ENCODE measurements at regions not wholly inside any gene's neighbourhood (a gene's known extent, or its start where the extent isn't known, plus 50 kb on each side); places are given as distances from the start of the nearest gene placed in this dataset.
A peak's percentile ranks its signal among the peaks of the same experiment; 100 is the strongest.

DNA sequence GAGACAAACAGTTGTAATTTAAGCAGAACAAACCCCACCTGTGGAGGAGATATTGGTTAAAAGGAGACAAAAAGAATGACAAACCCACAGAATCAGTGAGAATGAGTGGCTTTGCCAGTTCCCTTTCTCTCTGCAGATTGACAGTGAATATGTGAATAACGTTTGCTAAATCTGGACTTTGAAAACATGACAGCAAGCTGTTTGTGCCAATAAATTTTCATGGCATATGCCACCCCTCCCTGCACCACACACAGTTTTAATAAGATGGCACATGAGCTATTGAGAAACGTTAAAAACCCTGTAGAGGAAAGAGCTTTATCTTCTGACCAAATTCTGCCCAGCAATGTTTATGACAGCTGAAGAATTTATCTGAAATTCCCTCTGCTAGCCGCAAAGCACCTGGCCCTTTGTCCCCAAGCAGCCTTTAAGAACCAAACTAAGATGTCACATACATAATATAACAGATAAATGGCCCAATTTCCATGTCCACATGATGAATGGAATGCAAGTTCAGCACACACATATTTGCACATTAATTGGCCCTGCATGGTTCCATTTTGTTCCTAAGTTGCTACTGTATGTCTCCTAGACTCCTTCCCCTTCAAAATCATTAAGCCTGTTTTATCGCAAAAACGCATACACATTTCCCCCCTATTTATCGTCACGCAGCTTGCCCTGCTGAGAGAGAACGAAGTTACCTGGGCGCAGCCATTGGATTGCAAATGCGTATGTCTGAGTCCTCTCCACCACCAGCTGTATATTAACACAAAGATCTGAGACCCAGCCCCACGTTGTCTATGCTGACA is 773.5 kb upstream of the EEF2KMT start:
- peak in 2 of 58 donors; percentile 7 to 11 for DNase-seq

DNA sequence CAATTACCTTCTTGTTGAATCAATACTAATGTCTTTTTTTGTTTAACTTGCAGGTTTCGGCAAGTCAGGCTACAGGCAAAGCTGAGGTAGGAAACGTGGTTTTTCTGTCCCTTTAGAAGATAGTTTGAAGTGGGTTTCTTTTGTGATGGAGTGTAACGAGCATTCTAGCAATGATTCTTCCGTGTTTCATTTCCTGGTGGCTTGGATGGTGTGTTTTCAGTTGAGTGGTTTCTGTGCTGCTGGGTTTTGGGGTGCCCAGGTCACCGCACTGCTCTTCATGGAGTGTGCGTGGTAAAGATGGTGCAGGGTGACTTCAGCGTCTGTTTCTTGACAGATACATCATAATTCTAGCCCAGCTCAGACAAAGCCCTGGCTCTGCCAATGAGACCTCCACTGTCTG is 769.7 kb upstream of the EEF2KMT start:
- DNase-seq = no peak

- DNase-seq = no peak
Measured at GRCh38 chr16:5865236-5865635, 767.6 kb upstream of the EEF2KMT start.

DNA sequence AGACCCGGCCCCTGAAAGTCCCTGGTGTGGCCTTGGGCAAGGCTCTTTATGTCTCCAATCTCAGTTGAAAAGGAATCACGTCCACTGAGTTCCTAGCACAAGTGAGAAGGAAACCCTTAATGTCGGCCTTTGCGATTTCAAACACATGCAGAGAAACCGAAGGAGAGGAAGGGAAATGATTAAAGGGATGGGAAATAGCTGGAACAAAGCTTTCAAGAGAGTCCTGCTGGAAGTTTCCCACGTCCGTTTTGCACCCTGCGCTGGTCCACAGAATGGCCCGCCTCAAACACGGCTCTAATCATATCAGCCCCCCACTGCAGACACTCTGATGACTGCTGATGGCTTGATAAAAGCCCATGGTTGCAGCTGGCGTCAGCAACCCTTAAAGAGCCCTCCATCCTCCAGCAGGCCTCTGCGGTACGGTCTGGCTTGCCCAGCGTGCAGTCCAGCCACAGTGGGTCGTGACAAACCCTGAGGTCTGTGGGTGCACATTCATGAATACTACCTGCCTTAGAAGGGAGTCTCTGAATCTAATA is 765.5 kb upstream of the EEF2KMT start:
- no peak for DNase-seq

GRCh38 chr16:5862103-5862840 is 764.7 kb upstream of the EEF2KMT start:
- no peak for DNase-seq

GRCh38 chr16:5861241-5861640 is 763.6 kb upstream of the EEF2KMT start:
- no peak for DNase-seq

GRCh38 chr16:5858180-5858579 is 760.6 kb upstream of the EEF2KMT start:
- DNase-seq = no peak

DNA sequence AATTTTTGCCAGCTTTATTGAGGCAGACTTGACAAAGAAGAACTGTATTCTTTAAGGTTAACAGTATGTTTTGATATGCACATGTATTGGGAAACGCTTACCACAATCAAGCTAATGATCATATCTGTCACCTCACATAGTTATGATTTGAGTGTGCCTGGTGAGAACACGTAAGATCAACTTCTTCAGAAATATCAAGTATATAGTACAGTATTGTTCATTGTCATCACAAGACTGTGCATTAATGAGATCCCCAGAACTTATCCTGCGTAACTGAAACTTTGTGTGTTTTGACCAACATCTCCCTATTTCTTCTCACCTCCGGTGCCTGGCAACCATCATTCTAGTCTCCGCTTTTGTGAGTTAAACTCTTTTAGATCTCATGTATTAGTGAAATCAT is 756.4 kb upstream of the EEF2KMT start:
- no peak for DNase-seq

- no peak for DNase-seq
Measured at GRCh38 chr16:5852151-5852550, 754.6 kb upstream of the EEF2KMT start.

DNA sequence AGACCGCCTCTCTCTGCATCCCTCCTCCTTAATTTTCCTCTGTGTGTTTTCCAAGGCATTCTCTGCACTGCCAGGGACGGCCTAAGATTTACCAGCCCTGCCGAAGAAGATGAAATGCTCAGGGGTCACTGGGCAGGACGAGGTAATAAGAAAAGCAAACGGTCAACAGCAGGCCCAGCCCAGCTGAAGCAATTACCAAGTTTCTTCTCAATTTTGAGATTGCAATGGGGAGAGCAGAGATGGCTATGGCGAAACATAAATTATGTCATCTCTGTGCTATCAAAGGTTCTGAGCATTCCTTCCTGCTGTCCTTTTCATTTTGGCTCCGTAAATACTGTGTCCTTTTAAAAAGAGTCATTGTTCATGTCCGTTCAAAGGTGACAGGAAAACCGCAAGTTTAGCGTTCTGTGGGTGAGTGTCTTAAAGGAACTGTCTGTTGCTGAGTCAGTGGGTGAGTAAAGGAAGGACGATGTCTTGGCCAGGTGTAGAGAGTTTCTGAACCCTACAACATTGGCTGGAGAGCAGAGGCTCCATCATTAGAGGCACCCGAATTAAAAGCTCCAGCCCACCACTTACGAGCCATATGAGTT is 753.9 kb upstream of the EEF2KMT start:
- no peak for DNase-seq

GRCh38 chr16:5850632-5851392 is 753.2 kb upstream of the EEF2KMT start:
- DNase-seq = no peak

DNA sequence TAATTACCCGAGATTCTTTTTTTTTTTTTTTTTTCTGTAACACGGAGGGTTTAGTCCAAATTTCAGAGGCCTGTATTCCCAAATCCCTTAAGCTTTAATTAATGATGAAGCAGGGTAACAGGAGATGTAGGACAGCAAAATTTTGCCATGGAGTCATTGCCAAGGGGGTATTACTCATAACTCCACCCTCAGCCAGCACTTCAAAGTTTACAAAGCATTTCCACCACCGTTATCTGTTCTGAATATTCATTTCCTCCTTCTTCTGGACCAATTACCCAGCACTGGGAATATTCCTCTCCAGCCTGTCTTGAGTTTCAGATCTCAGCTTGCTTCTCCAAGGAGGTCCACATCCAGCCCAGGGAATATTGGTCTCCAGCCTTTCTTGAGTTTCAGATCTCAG is 747.5 kb upstream of the EEF2KMT start:
- DNase-seq = no peak

DNA sequence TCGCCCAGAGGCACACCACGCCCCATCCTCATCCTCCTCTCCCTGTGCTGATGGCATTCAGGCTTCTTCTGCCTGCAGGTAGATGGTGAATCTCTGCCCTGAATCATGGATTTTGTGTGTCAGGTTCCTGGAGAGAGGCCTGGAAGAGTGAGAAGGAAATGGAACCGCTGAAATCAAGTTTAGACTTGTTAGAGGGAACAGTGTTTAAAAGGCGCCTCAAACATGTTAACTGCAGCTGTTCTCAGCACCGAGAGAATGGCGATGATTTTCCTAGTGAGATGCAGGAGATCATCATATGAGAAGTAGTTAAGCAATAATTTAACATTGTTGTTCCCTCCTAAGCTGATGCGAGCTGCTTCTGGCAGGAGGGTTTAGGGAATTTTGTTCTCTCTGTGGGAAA is 744.4 kb upstream of the EEF2KMT start:
- DNase-seq = peak in 7 of 58 donors; percentile 1 to 19 (median 5)

- no peak for DNase-seq
Measured at GRCh38 chr16:5838725-5839124, 741.1 kb upstream of the EEF2KMT start.

DNA sequence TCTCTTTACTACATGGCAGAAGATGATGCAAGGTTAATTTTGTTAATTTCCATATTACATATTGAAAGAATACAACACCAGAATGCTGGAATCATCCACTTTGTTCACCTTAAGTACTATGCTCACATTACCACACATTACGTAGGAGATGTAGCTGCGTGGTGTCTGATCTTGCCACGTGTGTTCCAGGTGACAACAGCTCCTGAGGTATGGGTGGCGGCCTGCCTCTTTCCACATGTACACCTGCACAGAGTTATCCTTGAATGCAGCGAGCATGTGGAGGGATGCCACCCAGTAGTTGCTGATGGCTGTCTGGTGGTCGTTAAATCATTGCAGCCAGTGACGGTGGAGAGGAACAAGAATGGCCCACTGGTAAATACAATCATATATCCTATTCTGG is 740.5 kb upstream of the EEF2KMT start:
- DNase-seq = peak in 1 of 58 donors; percentile 7

GRCh38 chr16:5837007-5837670 is 739.5 kb upstream of the EEF2KMT start:
- DNase-seq = peak in 15 of 58 donors; percentile 1 to 30 (median 6)

- peak in 14 of 58 donors; percentile 3 to 48 (median 10) for DNase-seq
Measured at GRCh38 chr16:5835876-5836275, 738.3 kb upstream of the EEF2KMT start.

GRCh38 chr16:5826332-5826731 is 728.7 kb upstream of the EEF2KMT start:
- DNase-seq = no peak

GRCh38 chr16:5820472-5820871 is 722.9 kb upstream of the EEF2KMT start:
- no peak for DNase-seq

DNA sequence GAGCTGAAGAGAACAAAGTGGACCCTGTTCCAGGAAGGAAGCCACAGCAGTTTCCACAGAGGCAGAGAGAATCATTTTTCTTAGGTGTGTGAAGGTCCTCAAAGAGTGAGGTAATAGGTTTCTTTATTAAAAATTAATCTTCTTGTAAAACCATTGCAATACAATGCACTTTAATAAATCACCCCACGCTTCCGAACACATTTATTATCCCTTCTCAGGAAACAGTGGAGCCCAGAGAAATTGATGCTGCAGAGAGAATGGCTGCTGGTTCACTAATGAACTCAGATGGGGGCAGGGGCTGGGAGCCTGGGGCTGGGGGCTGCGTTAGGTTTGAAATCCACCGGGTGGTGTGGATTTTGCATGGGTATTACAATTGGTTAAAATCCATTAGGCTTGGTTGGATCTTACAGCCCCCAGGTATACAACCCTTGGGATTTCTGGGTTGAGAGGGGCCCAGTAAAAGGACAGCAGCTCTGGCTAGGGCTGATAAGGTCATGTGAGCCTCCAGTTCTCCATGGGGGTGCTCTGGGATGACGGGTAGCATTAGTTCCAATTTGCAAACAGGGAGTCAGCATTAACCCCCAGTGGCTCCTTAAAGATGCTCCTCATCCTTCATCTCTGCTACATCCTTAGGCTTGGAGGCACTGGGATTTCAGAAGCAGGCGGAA is 718.1 kb upstream of the EEF2KMT start:
- DNase-seq = no peak

All from anterior cingulate cortex (tissue), 58 donors.